ENCODE measurements at regions not wholly inside any gene's neighbourhood (a gene's known extent, or its start where the extent isn't known, plus 50 kb on each side); places are given as distances from the start of the nearest gene placed in this dataset.

DNA sequence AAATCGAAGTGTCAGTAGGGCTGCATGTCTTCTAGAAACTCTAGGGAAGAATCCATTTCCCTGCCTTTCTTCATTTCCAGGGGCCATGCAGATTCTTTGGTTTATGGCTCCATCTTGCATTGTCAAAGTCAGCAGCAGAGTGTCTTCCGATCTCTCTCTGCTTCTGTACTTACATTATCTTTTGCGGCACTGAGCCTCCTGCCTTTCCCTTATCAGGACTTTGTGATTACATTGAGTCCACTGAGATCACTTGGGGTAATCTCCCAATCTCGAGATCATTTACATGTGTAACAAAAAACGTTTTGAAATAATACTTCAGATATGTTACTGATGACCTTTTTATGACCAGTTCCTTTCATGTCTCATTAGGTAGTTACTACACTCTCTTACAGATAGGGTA lies 695.9 kb downstream of the NSUN3 start:
- TF ChIP-seq GATA3 (IDR thresholded peaks at IDR 0.05; ENCODE audit: low read depth, low read length) (no peak), GATA2 (IDR thresholded peaks at IDR 0.05; ENCODE audit: low read depth, low read length) (no peak)
